ENCODE measurements at regions not wholly inside any gene's neighbourhood (a gene's known extent, or its start where the extent isn't known, plus 50 kb on each side); places are given as distances from the start of the nearest gene placed in this dataset.

- no peak overlapping the region for H2AFZ ChIP-seq (ENCODE audit: low read length)
- no peaks in the 10 kb centered on the region for H4K20me1 ChIP-seq (ENCODE audit: insufficient read depth, low read length)
- no peaks in the 10 kb centered on the region for H3K9me2 ChIP-seq (ENCODE audit: insufficient read depth, low read length)
- no peaks in the 10 kb centered on the region for H3K4me1 ChIP-seq (ENCODE audit: insufficient read depth, low read length, poor library complexity, severe bottlenecking)
- ChIA-PET POLR2A (interaction anchor here (0.6 kb wide), 1 partner anchor 8 kb away, joined by 3 read pairs; no protein-coding TSS in a partner anchor), CTCF (ENCODE audit: unreplicated experiment) (no interaction called here)
- TF ChIP-seq EZH2phosphoT487 (IDR thresholded peaks at IDR 0.05; ENCODE audit: borderline replicate concordance, low read depth, low read length) (no peak), CTCF (conservative IDR thresholded peaks at IDR 0.05; ENCODE audit: low read length) (no peak)
- H3K4me3 ChIP-seq (ENCODE audit: low read depth, low read length, poor library complexity, severe bottlenecking): no peak overlapping the region
- no peaks in the 10 kb centered on the region for H3K9me3 ChIP-seq (ENCODE audit: low read length)
- intact Hi-C loops (cut with micrococcal nuclease; ENCODE audit: unreplicated experiment): no loop called here
- H3K27ac ChIP-seq (ENCODE audit: low read depth, low read length, poor library complexity, severe bottlenecking): no peak overlapping the region
- no peak for DNase-seq (ENCODE audit: low spot score)
- no TSS peak for BruUV-seq (replicated peaks)
- no peaks in the 10 kb centered on the region for H3K79me2 ChIP-seq (ENCODE audit: insufficient read depth, low read depth, low read length)
- no peaks in the 10 kb centered on the region for H3K36me3 ChIP-seq (ENCODE audit: insufficient read depth, low read length)
- H3K4me2 ChIP-seq (ENCODE audit: low read length): no peak overlapping the region
Measured at GRCh38 chr11:43067681-43068080, 244.1 kb upstream of the API5 start.

- no TSS peak for BruUV-seq (replicated peaks)
- Histone ChIP-seq H3K79me2 (ENCODE audit: insufficient read depth, low read depth, low read length) (no peaks in the 10 kb centered on the region), H3K4me1 (ENCODE audit: insufficient read depth, low read length, poor library complexity, severe bottlenecking) (no peaks in the 10 kb centered on the region), H2AFZ (ENCODE audit: low read length) (no peak overlapping the region), H3K4me3 (ENCODE audit: low read depth, low read length, poor library complexity, severe bottlenecking) (no peak overlapping the region), H4K20me1 (ENCODE audit: insufficient read depth, low read length) (no peaks in the 10 kb centered on the region), H3K27ac (ENCODE audit: low read depth, low read length, poor library complexity, severe bottlenecking) (no peak overlapping the region), H3K9me3 (ENCODE audit: low read length) (no peaks in the 10 kb centered on the region), H3K9me2 (ENCODE audit: insufficient read depth, low read length) (no peaks in the 10 kb centered on the region), H3K36me3 (ENCODE audit: insufficient read depth, low read length) (no peaks in the 10 kb centered on the region), H3K4me2 (ENCODE audit: low read length) (no peak overlapping the region)
- no peak for DNase-seq (ENCODE audit: low spot score)
- intact Hi-C loops (cut with micrococcal nuclease; ENCODE audit: unreplicated experiment): no loop called here
- POLR2A ChIA-PET: interaction anchor here (0.7 kb wide), 1 partner anchor 350 kb away, joined by 3 read pairs; no protein-coding TSS in a partner anchor
- TF ChIP-seq CTCF (conservative IDR thresholded peaks at IDR 0.05; ENCODE audit: low read length) (no peak), EZH2phosphoT487 (IDR thresholded peaks at IDR 0.05; ENCODE audit: borderline replicate concordance, low read depth, low read length) (no peak)
- CTCF ChIA-PET (ENCODE audit: unreplicated experiment): no interaction called here
Measured at GRCh38 chr11:43071338-43071737, 240.5 kb upstream of the API5 start.

- no peaks in the 10 kb centered on the region for H3K9me3 ChIP-seq (ENCODE audit: low read length)
- no TSS peak for BruUV-seq (replicated peaks)
- H3K27ac ChIP-seq (ENCODE audit: low read depth, low read length, poor library complexity, severe bottlenecking): no peak overlapping the region
- H2AFZ ChIP-seq (ENCODE audit: low read length): no peak overlapping the region
- H3K9me2 ChIP-seq (ENCODE audit: insufficient read depth, low read length): no peaks in the 10 kb centered on the region
- H3K4me2 ChIP-seq (ENCODE audit: low read length): no peak overlapping the region
- intact Hi-C loops (cut with micrococcal nuclease; ENCODE audit: unreplicated experiment): no loop called here
- TF ChIP-seq CTCF (conservative IDR thresholded peaks at IDR 0.05; ENCODE audit: low read length) (no peak), EZH2phosphoT487 (IDR thresholded peaks at IDR 0.05; ENCODE audit: borderline replicate concordance, low read depth, low read length) (no peak)
- no peaks in the 10 kb centered on the region for H4K20me1 ChIP-seq (ENCODE audit: insufficient read depth, low read length)
- no peaks in the 10 kb centered on the region for H3K79me2 ChIP-seq (ENCODE audit: insufficient read depth, low read depth, low read length)
- H3K4me3 ChIP-seq (ENCODE audit: low read depth, low read length, poor library complexity, severe bottlenecking): no peak overlapping the region
- no peak for DNase-seq (ENCODE audit: low spot score)
- H3K36me3 ChIP-seq (ENCODE audit: insufficient read depth, low read length): no peaks in the 10 kb centered on the region
- CTCF ChIA-PET (ENCODE audit: unreplicated experiment): no interaction called here
- H3K4me1 ChIP-seq (ENCODE audit: insufficient read depth, low read length, poor library complexity, severe bottlenecking): no peaks in the 10 kb centered on the region
- POLR2A ChIA-PET: no interaction called here
Measured at GRCh38 chr11:43072096-43072495, 239.7 kb upstream of the API5 start.

Measured in OCI-LY7 (cell line).